ENCODE measurements at regions not wholly inside any gene's neighbourhood (a gene's known extent, or its start where the extent isn't known, plus 50 kb on each side); places are given as distances from the start of the nearest gene placed in this dataset.
"Not testable (repeated sequence)": the region's sequence is repeated elsewhere in the genome, so short reads cannot be mapped to it uniquely, and the experiment has no call there.

GRCh38 chr22:23379540-23380229, 199.4 kb downstream of the BCR start:
- not testable (repeated sequence) for H3K9me3 ChIP-seq (ENCODE audit: control insufficient read depth, low read length); H3K4me1 ChIP-seq (ENCODE audit: control insufficient read depth, insufficient read depth, low read length); DNase-seq (ENCODE audit: low read depth); H3K4me3 ChIP-seq (ENCODE audit: low read length); H3K36me3 ChIP-seq (ENCODE audit: control insufficient read depth, insufficient read depth, low read length, severe bottlenecking); H3K9ac ChIP-seq (ENCODE audit: low read length)
- peaks cover 50% of the 10 kb centered on the region for H3K27me3 ChIP-seq (replicated peaks; ENCODE audit: control insufficient read depth, insufficient read depth, low read length)

- DNase-seq (ENCODE audit: low read depth): no peak
- Histone ChIP-seq H3K27me3 (replicated peaks; ENCODE audit: control insufficient read depth, insufficient read depth, low read length) (peaks cover 54% of the 10 kb centered on the region), H3K36me3 (ENCODE audit: control insufficient read depth, insufficient read depth, low read length, severe bottlenecking) (no peaks in the 10 kb centered on the region), H3K4me3 (ENCODE audit: low read length) (no peak overlapping the region), H3K9me3 (ENCODE audit: control insufficient read depth, low read length) (no peaks in the 10 kb centered on the region), H3K4me1 (ENCODE audit: control insufficient read depth, insufficient read depth, low read length) (no peaks in the 10 kb centered on the region), H3K9ac (ENCODE audit: low read length) (no peak overlapping the region)
These were observed 197.5 kb downstream of the BCR start for GRCh38 chr22:23377767-23378166.

GRCh38 chr22:23376256-23376655, 195.9 kb downstream of the BCR start:
- Histone ChIP-seq H3K9ac (ENCODE audit: low read length) (no peak overlapping the region), H3K36me3 (ENCODE audit: control insufficient read depth, insufficient read depth, low read length, severe bottlenecking) (no peaks in the 10 kb centered on the region), H3K4me1 (ENCODE audit: control insufficient read depth, insufficient read depth, low read length) (no peaks in the 10 kb centered on the region), H3K9me3 (ENCODE audit: control insufficient read depth, low read length) (no peaks in the 10 kb centered on the region), H3K4me3 (ENCODE audit: low read length) (no peak overlapping the region), H3K27me3 (replicated peaks; ENCODE audit: control insufficient read depth, insufficient read depth, low read length) (peaks cover 49% of the 10 kb centered on the region)
- no peak for DNase-seq (ENCODE audit: low read depth)

GRCh38 chr22:23375031-23375827, 194.9 kb downstream of the BCR start:
- no peak for DNase-seq (ENCODE audit: low read depth)
- H3K4me3 ChIP-seq (ENCODE audit: low read length): no peak overlapping the region
- H3K36me3 ChIP-seq (ENCODE audit: control insufficient read depth, insufficient read depth, low read length, severe bottlenecking): no peaks in the 10 kb centered on the region
- peaks cover 47% of the 10 kb centered on the region for H3K27me3 ChIP-seq (replicated peaks; ENCODE audit: control insufficient read depth, insufficient read depth, low read length)
- no peak overlapping the region for H3K9ac ChIP-seq (ENCODE audit: low read length)
- H3K9me3 ChIP-seq (ENCODE audit: control insufficient read depth, low read length): no peaks in the 10 kb centered on the region
- no peaks in the 10 kb centered on the region for H3K4me1 ChIP-seq (ENCODE audit: control insufficient read depth, insufficient read depth, low read length)

DNA sequence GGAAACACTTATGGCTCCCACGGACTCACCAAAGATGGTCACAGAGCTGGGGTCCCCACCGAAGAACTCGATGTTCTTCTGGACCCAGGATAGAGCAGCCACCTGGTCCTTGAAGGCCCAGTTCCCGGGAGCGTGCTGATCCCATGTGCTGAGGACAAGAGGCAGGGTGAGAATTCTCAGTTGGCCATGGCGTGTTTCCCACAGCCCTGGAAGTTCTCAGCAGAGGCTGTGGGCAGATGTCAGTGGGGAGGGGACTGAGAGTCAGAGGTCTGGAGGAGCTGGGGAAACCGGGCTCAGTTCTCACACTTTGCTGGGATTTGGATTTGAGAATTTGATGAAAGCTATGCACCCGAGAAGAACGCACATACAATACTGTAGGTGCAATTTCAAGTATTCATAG, 193.3 kb downstream of the BCR start:
- H3K27me3 ChIP-seq (replicated peaks; ENCODE audit: control insufficient read depth, insufficient read depth, low read length): peaks cover 58% of the 10 kb centered on the region

GRCh38 chr22:23370251-23370650, 189.9 kb downstream of the BCR start:
- no peaks in the 10 kb centered on the region for H3K4me1 ChIP-seq (ENCODE audit: control insufficient read depth, insufficient read depth, low read length)
- peaks cover 65% of the 10 kb centered on the region for H3K27me3 ChIP-seq (replicated peaks; ENCODE audit: control insufficient read depth, insufficient read depth, low read length)
- H3K9me3 ChIP-seq (ENCODE audit: control insufficient read depth, low read length): no peaks in the 10 kb centered on the region
- H3K4me3 ChIP-seq (ENCODE audit: low read length): no peak overlapping the region
- H3K36me3 ChIP-seq (ENCODE audit: control insufficient read depth, insufficient read depth, low read length, severe bottlenecking): no peaks in the 10 kb centered on the region
- no peak for DNase-seq (ENCODE audit: low read depth)
- H3K9ac ChIP-seq (ENCODE audit: low read length): no peak overlapping the region

More for the DNA sequence above, 193.3 kb downstream of the BCR start:
- Histone ChIP-seq H3K9ac (ENCODE audit: low read length) (no peak overlapping the region), H3K4me1 (ENCODE audit: control insufficient read depth, insufficient read depth, low read length) (no peaks in the 10 kb centered on the region), H3K4me3 (ENCODE audit: low read length) (no peak overlapping the region), H3K9me3 (ENCODE audit: control insufficient read depth, low read length) (no peaks in the 10 kb centered on the region), H3K36me3 (ENCODE audit: control insufficient read depth, insufficient read depth, low read length, severe bottlenecking) (no peaks in the 10 kb centered on the region)
- DNase-seq (ENCODE audit: low read depth): no peak

DNA sequence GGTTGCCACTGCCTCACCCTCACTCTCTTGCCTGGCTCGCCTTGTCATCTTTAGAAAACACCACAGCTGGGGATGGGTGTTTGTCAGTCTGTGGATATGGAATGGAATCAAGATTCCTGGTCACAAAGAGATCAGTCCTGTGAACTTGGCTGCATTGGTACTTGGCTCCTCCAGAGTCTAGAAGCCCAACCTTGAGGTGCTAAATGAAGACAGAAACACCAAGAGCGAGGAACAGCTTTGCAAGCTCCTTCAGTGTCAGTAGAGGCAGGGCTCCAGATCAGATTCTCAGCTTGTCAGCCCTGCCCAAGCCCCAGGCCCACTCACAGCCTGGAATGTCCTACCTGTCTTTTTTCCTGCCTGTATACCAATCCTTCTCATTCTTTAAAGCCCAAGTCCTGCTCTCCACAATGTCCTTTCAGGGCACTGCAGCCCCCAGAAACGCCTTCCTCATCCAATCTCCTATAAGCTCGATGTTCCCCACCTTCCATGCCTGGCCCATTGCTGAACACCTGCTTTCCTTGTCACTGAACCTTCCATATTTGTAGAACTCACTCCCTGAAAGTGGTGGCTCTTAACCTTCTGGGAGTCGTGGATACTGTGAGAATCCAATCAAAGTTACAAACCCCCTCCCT, 188.9 kb downstream of the BCR start:
- DNase-seq (ENCODE audit: low read depth): no peak
- no peaks in the 10 kb centered on the region for H3K36me3 ChIP-seq (ENCODE audit: control insufficient read depth, insufficient read depth, low read length, severe bottlenecking)
- H3K4me3 ChIP-seq (ENCODE audit: low read length): no peak overlapping the region
- peaks cover 63% of the 10 kb centered on the region for H3K27me3 ChIP-seq (replicated peaks; ENCODE audit: control insufficient read depth, insufficient read depth, low read length)
- H3K9ac ChIP-seq (ENCODE audit: low read length): no peak overlapping the region
- no peaks in the 10 kb centered on the region for H3K9me3 ChIP-seq (ENCODE audit: control insufficient read depth, low read length)
- no peaks in the 10 kb centered on the region for H3K4me1 ChIP-seq (ENCODE audit: control insufficient read depth, insufficient read depth, low read length)

Measured in adipocyte (in vitro differentiated cells).